Activated gamma-delta T cell treated with anti-CD3 and anti-CD28 coated beads, Interleukin-2, amount 50 U/mL, for 16 hours (primary cell): ENCODE measurements at regions not wholly inside any gene's neighbourhood (a gene's known extent, or its start where the extent isn't known, plus 50 kb on each side); places are given as distances from the start of the nearest gene placed in this dataset.

Experiments
- DNase-seq: peaks from one replicate; pipeline ENCODE4 v3.0.0-alpha.2; 2020; ENCODE audit warnings: low read depth

GRCh38 chr5:135248801-135249231 is 150.2 kb downstream of the MACROH2A1 start:
- DNase-seq: no peak

GRCh38 chr5:135246923-135247795 is 151.9 kb downstream of the MACROH2A1 start:
- no peak for DNase-seq

GRCh38 chr5:135246605-135246922 is 152.5 kb downstream of the MACROH2A1 start:
- DNase-seq: no peak

- no peak for DNase-seq
These were observed 153.2 kb downstream of the MACROH2A1 start for GRCh38 chr5:135245521-135246499.

- DNase-seq: no peak
These were observed 154.4 kb downstream of the MACROH2A1 start for GRCh38 chr5:135244620-135245021.

- DNase-seq: no peak
These were observed 155.3 kb downstream of the MACROH2A1 start for GRCh38 chr5:135243556-135244285.

GRCh38 chr5:135242866-135243555 is 156.0 kb downstream of the MACROH2A1 start:
- DNase-seq: no peak

- DNase-seq: no peak
These were observed 156.8 kb downstream of the MACROH2A1 start for GRCh38 chr5:135242021-135242865.

GRCh38 chr5:135241536-135241935 is 157.5 kb downstream of the MACROH2A1 start:
- DNase-seq: no peak

- DNase-seq: no peak
These were observed 158.2 kb downstream of the MACROH2A1 start for GRCh38 chr5:135240781-135241360.

GRCh38 chr5:135240283-135240633 is 158.8 kb downstream of the MACROH2A1 start:
- no peak for DNase-seq

GRCh38 chr5:135239453-135240282 is 159.4 kb downstream of the MACROH2A1 start:
- DNase-seq: no peak

- DNase-seq: no peak
These were observed 160.2 kb downstream of the MACROH2A1 start for GRCh38 chr5:135238622-135239452.

- no peak for DNase-seq
These were observed 161.3 kb downstream of the MACROH2A1 start for GRCh38 chr5:135237748-135238103.

GRCh38 chr5:135236908-135237747 is 161.9 kb downstream of the MACROH2A1 start:
- DNase-seq: no peak

GRCh38 chr5:135236228-135236907 is 162.7 kb downstream of the MACROH2A1 start:
- no peak for DNase-seq
